NB4 (cell line): ENCODE measurements at regions not wholly inside any gene's neighbourhood (a gene's known extent, or its start where the extent isn't known, plus 50 kb on each side); places are given as distances from the start of the nearest gene placed in this dataset.

Experiments
- DNase-seq: peaks from one replicate; pipeline ENCODE4 v3.0.0; 2010; ENCODE audit warnings: low read depth
- H3K4me3 ChIP-seq: one replicate; pipeline ENCODE4 v1.5.1; 2011; ENCODE audit warnings: mild to moderate bottlenecking, low read depth, low read length, moderate library complexity
- CTCF ChIP-seq: IDR thresholded peaks from one replicate; pipeline ENCODE4 v1.5.1; 2012; ENCODE audit warnings: low read depth, low read length
- MYC ChIP-seq: IDR thresholded peaks from 2 replicates; pipeline ENCODE4 v1.6.1; 2011; ENCODE audit warnings: low read depth, low read length
- POLR2A ChIP-seq: IDR thresholded peaks from 2 replicates; pipeline ENCODE4 v1.6.1; 2011; ENCODE audit warnings: mild to moderate bottlenecking; ENCODE audit not compliant: insufficient read length; ENCODE audit errors: extremely low read depth
- TF ChIP-seq, protein P1 (sequence below): IDR thresholded peaks from 2 replicates; pipeline ENCODE4 v1.6.1; 2011; ENCODE audit warnings: low read depth, low read length

DNA sequence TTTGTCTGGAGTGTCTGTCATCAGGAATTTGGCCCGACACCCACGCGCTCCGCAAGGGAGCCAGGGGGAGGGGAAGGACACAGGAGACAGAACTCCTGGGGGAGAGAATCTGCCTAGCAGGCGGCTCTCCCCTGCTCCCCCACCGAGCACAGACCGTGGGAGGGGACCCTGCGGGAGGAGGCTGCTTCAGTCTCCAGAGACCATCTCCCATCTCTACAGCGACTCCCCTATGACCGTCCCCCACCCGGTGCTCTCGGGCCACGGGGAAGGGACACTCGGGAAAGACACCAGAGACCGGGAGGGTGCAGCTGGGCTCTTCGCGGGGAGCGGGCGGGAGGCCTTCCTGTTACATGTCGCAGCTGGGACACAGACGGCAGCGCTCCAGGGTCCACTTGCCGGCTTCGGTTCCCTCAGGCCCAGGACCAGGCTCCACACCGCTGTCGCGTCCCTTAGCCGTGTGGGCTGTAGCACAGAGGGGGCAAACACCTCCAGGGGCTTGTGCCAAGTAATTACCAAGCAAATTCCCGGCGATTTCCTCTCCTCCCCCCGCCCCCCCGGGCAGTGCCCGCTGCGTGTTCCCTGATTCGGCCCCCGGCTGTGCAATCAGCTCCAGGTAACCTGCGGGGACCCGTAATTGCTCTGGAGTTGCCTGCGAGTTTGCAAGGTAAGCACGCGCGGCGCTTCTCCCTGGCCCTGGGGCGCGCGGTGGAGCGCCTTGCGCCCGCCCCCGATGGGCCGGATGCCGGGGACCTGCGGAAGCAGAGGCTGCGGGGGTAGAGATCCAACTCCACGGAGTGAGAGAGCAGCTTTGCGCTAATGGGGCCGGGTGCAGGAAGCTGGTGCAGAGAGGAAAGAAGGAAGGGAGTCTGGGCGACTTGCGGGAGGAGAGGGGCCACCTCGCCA, 155.1 kb upstream of the CADM1 start:
- TF ChIP-seq POLR2A: no peak
- TF ChIP-seq MYC: no peak
- TF ChIP-seq, protein P1, sequence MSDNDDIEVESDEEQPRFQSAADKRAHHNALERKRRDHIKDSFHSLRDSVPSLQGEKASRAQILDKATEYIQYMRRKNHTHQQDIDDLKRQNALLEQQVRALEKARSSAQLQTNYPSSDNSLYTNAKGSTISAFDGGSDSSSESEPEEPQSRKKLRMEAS: no peak
- no peak for TF ChIP-seq CTCF
- DNase-seq: no peak
- no peak overlapping the region for H3K4me3 ChIP-seq

GRCh38 chr11:115657586-115657985, 153.4 kb upstream of the CADM1 start:
- no peak for DNase-seq
- H3K4me3 ChIP-seq: no peak overlapping the region
- TF ChIP-seq POLR2A (no peak), MYC (no peak), CTCF (no peak)
- TF ChIP-seq, protein P1: no peak

DNA sequence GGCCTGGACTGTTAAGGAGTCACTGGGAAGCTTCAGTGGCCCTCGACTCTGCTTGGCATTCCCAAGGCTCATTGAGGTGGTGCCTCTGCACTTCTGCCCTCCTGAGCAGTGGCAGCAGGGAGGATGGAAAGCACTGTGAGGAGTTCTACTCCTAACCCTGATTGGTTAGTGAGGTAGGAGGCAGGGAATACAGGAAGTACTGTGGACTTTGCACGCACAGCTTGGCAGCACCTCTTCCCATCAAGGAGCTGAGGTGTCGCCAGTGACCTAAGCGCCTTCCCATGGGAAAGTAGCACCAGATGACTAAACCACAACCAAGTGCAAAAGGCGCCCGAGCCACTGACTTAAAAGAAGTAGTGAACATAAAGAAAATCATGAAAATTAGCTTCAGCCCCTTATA, 152.5 kb upstream of the CADM1 start:
- TF ChIP-seq MYC (no peak), CTCF (no peak), POLR2A (no peak)
- TF ChIP-seq, protein P1: no peak
- no peak for DNase-seq
- no peak overlapping the region for H3K4me3 ChIP-seq

DNA sequence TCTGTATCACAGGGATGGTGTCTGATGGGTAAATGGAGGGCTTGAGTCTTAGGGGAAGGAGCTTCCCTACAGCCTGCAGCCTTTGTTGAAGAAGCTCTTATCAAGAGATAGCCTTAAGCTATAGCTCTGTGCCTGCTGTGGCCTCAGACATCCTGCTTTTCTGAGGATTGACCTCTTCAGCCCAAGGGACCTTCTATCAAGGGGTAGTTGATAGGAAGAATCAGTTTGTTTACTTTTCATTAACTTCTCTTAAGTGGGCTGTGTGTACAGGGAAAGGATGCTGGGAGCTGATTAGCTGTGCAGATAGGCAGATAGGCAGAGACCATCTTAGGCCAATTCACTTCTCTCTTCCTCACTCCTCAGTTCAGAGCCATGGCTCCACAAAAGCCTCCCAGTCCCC, 151.8 kb upstream of the CADM1 start:
- no peak overlapping the region for H3K4me3 ChIP-seq
- TF ChIP-seq CTCF: no peak
- no peak for TF ChIP-seq POLR2A
- no peak for TF ChIP-seq MYC
- TF ChIP-seq, protein P1: no peak
- DNase-seq: no peak

DNA sequence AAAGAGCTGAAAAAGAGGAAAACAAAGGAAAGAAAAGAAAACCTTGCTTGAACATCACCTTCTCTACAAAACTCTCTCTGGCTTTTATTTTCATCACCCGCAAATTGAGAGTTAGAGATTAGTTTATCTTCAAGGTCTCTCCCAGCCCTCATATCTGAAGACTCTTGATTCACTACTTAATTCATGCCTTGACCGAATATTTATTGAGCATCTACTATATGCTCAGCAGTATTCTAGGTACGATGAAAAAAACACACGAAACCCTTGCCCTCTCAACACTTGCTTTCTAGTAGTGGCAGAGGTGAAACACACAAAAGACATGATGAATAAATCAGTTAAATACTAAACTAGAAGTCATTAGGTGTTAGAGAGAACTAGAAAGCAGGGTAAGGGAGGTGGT, 150.6 kb upstream of the CADM1 start:
- TF ChIP-seq POLR2A: no peak
- TF ChIP-seq, protein P1: no peak
- TF ChIP-seq MYC: no peak
- TF ChIP-seq CTCF: no peak

More for the DNA sequence above, 150.6 kb upstream of the CADM1 start:
- no peak overlapping the region for H3K4me3 ChIP-seq
- no peak for DNase-seq
